ENCODE measurements at regions not wholly inside any gene's neighbourhood (a gene's known extent, or its start where the extent isn't known, plus 50 kb on each side); places are given as distances from the start of the nearest gene placed in this dataset.

GRCh38 chr16:60107871-60108270 is 1373.8 kb upstream of the GOT2 start:
- no peak for TF ChIP-seq POLR2A (IDR thresholded peaks at IDR 0.05)
- TF ChIP-seq, protein P1, sequence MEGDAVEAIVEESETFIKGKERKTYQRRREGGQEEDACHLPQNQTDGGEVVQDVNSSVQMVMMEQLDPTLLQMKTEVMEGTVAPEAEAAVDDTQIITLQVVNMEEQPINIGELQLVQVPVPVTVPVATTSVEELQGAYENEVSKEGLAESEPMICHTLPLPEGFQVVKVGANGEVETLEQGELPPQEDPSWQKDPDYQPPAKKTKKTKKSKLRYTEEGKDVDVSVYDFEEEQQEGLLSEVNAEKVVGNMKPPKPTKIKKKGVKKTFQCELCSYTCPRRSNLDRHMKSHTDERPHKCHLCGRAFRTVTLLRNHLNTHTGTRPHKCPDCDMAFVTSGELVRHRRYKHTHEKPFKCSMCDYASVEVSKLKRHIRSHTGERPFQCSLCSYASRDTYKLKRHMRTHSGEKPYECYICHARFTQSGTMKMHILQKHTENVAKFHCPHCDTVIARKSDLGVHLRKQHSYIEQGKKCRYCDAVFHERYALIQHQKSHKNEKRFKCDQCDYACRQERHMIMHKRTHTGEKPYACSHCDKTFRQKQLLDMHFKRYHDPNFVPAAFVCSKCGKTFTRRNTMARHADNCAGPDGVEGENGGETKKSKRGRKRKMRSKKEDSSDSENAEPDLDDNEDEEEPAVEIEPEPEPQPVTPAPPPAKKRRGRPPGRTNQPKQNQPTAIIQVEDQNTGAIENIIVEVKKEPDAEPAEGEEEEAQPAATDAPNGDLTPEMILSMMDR (IDR thresholded peaks at IDR 0.05), result no peak

Data from stomach (tissue), 4 donors.